ENCODE measurements at regions not wholly inside any gene's neighbourhood (a gene's known extent, or its start where the extent isn't known, plus 50 kb on each side); places are given as distances from the start of the nearest gene placed in this dataset.
A peak's percentile ranks its signal among the peaks of the same experiment; 100 is the strongest.

DNA sequence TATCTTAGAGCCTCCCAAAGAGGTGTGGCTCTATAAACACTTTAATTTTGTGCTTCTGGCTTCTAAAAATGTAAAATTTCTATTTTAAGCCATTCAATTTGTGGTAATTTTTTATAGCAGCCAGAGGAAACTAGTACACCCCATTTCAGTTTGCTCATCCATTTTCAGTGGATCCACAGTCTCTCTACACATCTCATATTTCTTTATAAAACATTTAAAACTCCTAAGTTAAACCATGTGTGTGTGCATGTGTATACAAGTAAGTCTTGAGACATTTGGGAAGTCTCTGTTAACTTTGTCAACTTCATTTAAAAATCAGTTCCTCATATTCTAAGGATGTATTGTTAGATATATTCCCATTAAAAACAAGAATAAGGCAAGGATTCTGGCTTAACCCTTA lies 273.2 kb downstream of the IL15 start:
- H3K9me3 ChIP-seq: no peaks in the 10 kb centered on the region
- no peak overlapping the region for H3K4me3 ChIP-seq
- H3K36me3 ChIP-seq (ENCODE audit: low read depth): no peaks in the 10 kb centered on the region
- TF ChIP-seq, protein P1, sequence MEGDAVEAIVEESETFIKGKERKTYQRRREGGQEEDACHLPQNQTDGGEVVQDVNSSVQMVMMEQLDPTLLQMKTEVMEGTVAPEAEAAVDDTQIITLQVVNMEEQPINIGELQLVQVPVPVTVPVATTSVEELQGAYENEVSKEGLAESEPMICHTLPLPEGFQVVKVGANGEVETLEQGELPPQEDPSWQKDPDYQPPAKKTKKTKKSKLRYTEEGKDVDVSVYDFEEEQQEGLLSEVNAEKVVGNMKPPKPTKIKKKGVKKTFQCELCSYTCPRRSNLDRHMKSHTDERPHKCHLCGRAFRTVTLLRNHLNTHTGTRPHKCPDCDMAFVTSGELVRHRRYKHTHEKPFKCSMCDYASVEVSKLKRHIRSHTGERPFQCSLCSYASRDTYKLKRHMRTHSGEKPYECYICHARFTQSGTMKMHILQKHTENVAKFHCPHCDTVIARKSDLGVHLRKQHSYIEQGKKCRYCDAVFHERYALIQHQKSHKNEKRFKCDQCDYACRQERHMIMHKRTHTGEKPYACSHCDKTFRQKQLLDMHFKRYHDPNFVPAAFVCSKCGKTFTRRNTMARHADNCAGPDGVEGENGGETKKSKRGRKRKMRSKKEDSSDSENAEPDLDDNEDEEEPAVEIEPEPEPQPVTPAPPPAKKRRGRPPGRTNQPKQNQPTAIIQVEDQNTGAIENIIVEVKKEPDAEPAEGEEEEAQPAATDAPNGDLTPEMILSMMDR (IDR thresholded peaks at IDR 0.05): no peak
- DNase-seq: no peak
- intact Hi-C loops (cut with DNase I, micrococcal nuclease): no loop called here
- no peaks in the 10 kb centered on the region for H3K4me1 ChIP-seq (ENCODE audit: low read depth)
- no peak for ATAC-seq

DNA sequence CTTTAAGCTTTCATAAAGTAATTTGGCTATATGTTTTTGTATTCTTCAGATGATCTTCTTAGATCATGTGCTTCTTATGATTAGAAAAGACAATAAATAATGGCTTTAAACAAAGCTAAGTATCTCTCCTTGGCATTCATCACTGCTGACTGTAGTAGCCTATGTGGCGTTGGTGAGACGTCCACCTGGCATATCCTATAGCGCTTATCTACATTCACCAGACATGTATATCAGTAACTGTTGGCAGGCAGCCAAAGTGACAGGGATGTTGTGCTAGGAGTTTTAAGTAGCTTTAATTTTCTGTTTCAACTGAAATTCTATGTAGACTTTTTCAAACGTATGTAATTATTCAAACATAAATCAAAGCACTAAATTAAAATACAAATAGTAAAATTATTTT lies 276.4 kb downstream of the IL15 start:
- Histone ChIP-seq H3K9me3 (no peaks in the 10 kb centered on the region), H3K36me3 (ENCODE audit: low read depth) (no peaks in the 10 kb centered on the region), H3K4me3 (no peak overlapping the region), H3K4me1 (ENCODE audit: low read depth) (no peaks in the 10 kb centered on the region)
- DNase-seq: peak in 1 of 3 donors; percentile 49
- intact Hi-C loops (cut with DNase I, micrococcal nuclease): no loop called here
- ATAC-seq: peak; percentile 45
- TF ChIP-seq, protein P1 (IDR thresholded peaks at IDR 0.05): no peak

DNA sequence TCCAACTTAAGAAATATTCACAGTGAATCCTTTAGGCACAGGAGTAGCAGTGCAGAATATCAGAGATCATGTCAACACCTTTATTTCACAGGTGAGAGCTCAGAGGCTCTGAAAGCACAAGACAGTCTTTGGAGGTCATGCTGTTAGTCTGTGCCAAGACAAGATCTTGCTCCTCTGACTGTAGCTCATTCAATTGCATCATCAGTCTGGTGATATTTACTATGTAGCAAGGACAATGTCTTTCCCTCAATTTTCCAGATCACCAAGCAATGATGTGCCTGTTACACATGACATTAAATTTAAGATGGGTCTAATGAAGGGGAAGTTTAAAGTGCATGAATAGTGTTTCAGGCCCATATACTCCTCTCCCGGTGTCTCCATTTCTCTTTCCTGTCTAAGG lies 277.5 kb downstream of the IL15 start:
- no peak for DNase-seq
- no peak for ATAC-seq
- TF ChIP-seq, protein P1 (IDR thresholded peaks at IDR 0.05): no peak
- Histone ChIP-seq H3K4me1 (ENCODE audit: low read depth) (no peaks in the 10 kb centered on the region), H3K36me3 (ENCODE audit: low read depth) (no peaks in the 10 kb centered on the region), H3K4me3 (no peak overlapping the region), H3K9me3 (no peaks in the 10 kb centered on the region)
- intact Hi-C loops (cut with DNase I, micrococcal nuclease): no loop called here

DNA sequence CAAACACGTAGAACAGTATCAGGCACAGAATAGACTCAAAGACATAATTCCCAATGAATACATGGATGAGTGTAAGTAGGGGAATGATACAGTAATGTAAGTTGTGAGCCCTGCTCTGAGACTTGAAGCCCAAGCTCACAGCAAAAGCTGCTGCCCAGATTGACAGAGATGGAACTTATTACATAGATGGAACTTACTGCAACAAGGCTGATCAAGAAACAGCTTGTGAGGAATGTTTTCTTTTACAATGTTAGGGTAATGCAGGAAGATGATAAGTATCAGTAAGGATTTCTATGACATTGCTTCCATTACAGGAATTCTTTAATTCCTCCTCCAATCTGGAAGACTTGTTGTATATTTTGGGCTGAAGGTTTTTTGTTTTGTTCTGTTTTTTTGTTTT lies 278.4 kb downstream of the IL15 start:
- TF ChIP-seq, protein P1 (IDR thresholded peaks at IDR 0.05): no peak
- intact Hi-C loops (cut with DNase I, micrococcal nuclease): no loop called here
- no peaks in the 10 kb centered on the region for H3K36me3 ChIP-seq (ENCODE audit: low read depth)
- ATAC-seq (no peak), DNase-seq (no peak)
- H3K9me3 ChIP-seq: no peaks in the 10 kb centered on the region
- H3K4me1 ChIP-seq (ENCODE audit: low read depth): no peaks in the 10 kb centered on the region
- H3K4me3 ChIP-seq: no peak overlapping the region

DNA sequence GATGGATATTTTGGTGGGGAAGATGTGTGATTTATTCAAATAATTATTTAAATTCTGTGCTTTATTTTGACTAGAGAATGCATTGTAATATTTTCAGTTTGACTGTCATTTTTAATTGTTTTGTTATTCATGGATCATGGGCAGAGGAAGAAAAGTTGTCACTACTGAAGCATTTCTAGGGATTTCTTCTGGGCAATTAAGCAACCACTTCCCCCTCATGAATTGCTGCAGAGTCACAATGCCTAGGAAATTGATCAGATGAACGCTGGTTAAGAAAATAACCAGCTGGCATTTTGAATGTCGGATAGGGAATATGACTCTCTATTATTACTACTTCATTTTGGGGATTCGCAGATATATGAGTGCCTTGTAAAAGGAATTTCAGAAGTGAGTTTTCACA lies 283.3 kb downstream of the IL15 start:
- intact Hi-C loops (cut with DNase I, micrococcal nuclease): no loop called here
- no peak for DNase-seq
- Histone ChIP-seq H3K4me3 (no peak overlapping the region), H3K9me3 (no peaks in the 10 kb centered on the region), H3K36me3 (ENCODE audit: low read depth) (no peaks in the 10 kb centered on the region), H3K4me1 (ENCODE audit: low read depth) (no peaks in the 10 kb centered on the region)
- TF ChIP-seq, protein P1 (IDR thresholded peaks at IDR 0.05): no peak
- no peak for ATAC-seq

DNA sequence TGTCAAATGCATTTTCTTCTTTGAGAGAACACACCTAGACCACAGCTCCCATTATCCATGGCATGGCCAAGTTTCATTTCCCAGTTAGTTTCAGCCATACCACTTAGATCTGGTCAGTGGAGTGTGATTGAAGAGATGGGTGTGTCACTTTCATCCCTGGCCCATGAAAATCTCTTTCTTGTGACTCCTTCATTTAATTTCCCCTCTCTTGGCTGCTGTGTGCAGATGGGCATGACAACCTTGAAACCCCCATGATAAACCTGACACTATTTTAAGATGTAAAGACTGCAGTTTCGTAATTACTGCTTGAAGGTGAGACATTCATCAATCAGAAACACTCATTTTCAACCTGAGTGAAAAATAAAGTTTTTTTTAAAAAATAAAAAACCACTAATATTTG lies 284.9 kb downstream of the IL15 start:
- intact Hi-C loops (cut with DNase I, micrococcal nuclease): no loop called here
- no peaks in the 10 kb centered on the region for H3K36me3 ChIP-seq (ENCODE audit: low read depth)
- DNase-seq (no peak), ATAC-seq (no peak)
- no peaks in the 10 kb centered on the region for H3K4me1 ChIP-seq (ENCODE audit: low read depth)
- H3K4me3 ChIP-seq: no peak overlapping the region
- TF ChIP-seq, protein P1 (IDR thresholded peaks at IDR 0.05): no peak
- no peaks in the 10 kb centered on the region for H3K9me3 ChIP-seq
